ENCODE measurements at regions not wholly inside any gene's neighbourhood (a gene's known extent, or its start where the extent isn't known, plus 50 kb on each side); places are given as distances from the start of the nearest gene placed in this dataset.

DNA sequence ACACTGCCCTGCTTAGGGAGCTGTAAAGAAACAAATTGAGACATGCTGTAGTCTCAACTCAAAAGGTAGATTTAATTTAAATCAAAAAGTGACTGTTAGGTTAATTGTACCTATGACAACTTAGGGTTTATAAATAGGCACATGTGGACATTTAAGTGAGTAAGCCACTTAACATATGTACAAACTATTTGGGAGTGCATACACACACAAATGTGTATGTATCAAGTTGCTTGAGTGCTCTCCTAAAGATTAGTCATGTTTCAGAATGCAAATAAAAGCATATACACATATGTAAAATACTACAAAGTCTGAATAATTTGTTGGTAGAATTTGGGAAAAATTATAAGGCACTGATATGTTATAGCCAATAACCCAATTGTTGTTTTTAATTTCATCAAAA lies 1435.7 kb downstream of the LRRC4C start:
- intact Hi-C loops (cut with micrococcal nuclease): no loop called here
- Histone ChIP-seq H3K4me1 (replicated peaks in 1 of 2; ENCODE audit: control insufficient read depth in 2 of 2, insufficient read depth in 2 of 2, low read length in 2 of 2) (no peaks in the 10 kb centered on the region), H3K36me3 (ENCODE audit: control insufficient read depth, insufficient read depth, low read length) (no peaks in the 10 kb centered on the region), H3K9me3 (replicated peaks; ENCODE audit: control insufficient read depth, insufficient read depth, low read depth, low read length) (no peaks in the 10 kb centered on the region), H3K27ac (ENCODE audit: extremely low read depth, low read depth, low read length) (no peak overlapping the region), H3K4me3 (no peak overlapping the region), H4K20me1 (replicated peaks; ENCODE audit: control insufficient read depth, insufficient read depth, low read length) (no peaks in the 10 kb centered on the region), H3K9ac (ENCODE audit: insufficient read depth in 1 of 2, low read depth in 2 of 2, low read length in 2 of 2) (no peak overlapping the region), H3K4me2 (ENCODE audit: insufficient read depth, low read length) (no peak overlapping the region), H3K9me1 (ENCODE audit: control insufficient read depth, insufficient read depth, low read length) (no peaks in the 10 kb centered on the region), H3K79me2 (ENCODE audit: control insufficient read depth, insufficient read depth, low read length) (no peaks in the 10 kb centered on the region), H3K27me3 (ENCODE audit: control insufficient read depth in 2 of 2, insufficient read depth in 2 of 2, low read length in 2 of 2) (no peaks in the 10 kb centered on the region), H2AFZ (ENCODE audit: low read depth, low read length) (no peak overlapping the region)
- BruUV-seq (replicated peaks): no TSS peak
- no peak for ATAC-seq
- no peak for DNase-seq (ENCODE audit: extremely low read depth in 1 of 4, low spot score in 3 of 4)
- CTCF ChIA-PET (ENCODE audit: low intra/inter-chr PET ratio): no interaction called here
- POLR2A ChIA-PET: no interaction called here
- in situ Hi-C loops (cut with MboI): no loop called here
- no peak for FAIRE-seq
- no peak for TF ChIP-seq CLOCK (CRISPR knock-in tag; IDR thresholded peaks at IDR 0.05; ENCODE audit: borderline replicate concordance)
- no peak for TF ChIP-seq POLR2A (conservative IDR thresholded peaks at IDR 0.05)
- no peak for TF ChIP-seq ZBTB33 (CRISPR knock-in tag; IDR thresholded peaks at IDR 0.05)
- no peak for TF ChIP-seq MYNN (IDR thresholded peaks at IDR 0.05)
- no peak for TF ChIP-seq MYNN (CRISPR knock-in tag; IDR thresholded peaks at IDR 0.05)
- no peak for TF ChIP-seq CC2D1A (IDR thresholded peaks at IDR 0.05)
- no peak for TF ChIP-seq CHD2 (IDR thresholded peaks at IDR 0.05; ENCODE audit: low read depth, low read length)
- no peak for TF ChIP-seq ETV5 (CRISPR knock-in tag; IDR thresholded peaks at IDR 0.05; ENCODE audit: low read depth)
- TF ChIP-seq, protein P1, sequence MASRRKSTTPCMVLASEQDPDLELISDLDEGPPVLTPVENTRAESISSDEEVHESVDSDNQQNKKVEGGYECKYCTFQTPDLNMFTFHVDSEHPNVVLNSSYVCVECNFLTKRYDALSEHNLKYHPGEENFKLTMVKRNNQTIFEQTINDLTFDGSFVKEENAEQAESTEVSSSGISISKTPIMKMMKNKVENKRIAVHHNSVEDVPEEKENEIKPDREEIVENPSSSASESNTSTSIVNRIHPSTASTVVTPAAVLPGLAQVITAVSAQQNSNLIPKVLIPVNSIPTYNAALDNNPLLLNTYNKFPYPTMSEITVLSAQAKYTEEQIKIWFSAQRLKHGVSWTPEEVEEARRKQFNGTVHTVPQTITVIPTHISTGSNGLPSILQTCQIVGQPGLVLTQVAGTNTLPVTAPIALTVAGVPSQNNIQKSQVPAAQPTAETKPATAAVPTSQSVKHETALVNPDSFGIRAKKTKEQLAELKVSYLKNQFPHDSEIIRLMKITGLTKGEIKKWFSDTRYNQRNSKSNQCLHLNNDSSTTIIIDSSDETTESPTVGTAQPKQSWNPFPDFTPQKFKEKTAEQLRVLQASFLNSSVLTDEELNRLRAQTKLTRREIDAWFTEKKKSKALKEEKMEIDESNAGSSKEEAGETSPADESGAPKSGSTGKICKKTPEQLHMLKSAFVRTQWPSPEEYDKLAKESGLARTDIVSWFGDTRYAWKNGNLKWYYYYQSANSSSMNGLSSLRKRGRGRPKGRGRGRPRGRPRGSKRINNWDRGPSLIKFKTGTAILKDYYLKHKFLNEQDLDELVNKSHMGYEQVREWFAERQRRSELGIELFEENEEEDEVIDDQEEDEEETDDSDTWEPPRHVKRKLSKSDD (conservative IDR thresholded peaks at IDR 0.05; ENCODE audit: low read length): no peak
- no peak for TF ChIP-seq GATA2 (CRISPR knock-in tag; IDR thresholded peaks at IDR 0.05)
- TF ChIP-seq KLF13 (tag; IDR thresholded peaks at IDR 0.05; ENCODE audit: borderline replicate concordance, low read depth): no peak
- TF ChIP-seq IRF9 (tag; IDR thresholded peaks at IDR 0.05): no peak
- TF ChIP-seq ZNF347 (CRISPR knock-in tag; IDR thresholded peaks at IDR 0.05; ENCODE audit: low read depth): no peak
- TF ChIP-seq TAL1 (IDR thresholded peaks at IDR 0.05): no peak
- no peak for TF ChIP-seq ARID3B (CRISPR knock-in tag; IDR thresholded peaks at IDR 0.05; ENCODE audit: borderline replicate concordance)
- no peak for TF ChIP-seq LEF1 (IDR thresholded peaks at IDR 0.05)
